ENCODE measurements at regions not wholly inside any gene's neighbourhood (a gene's known extent, or its start where the extent isn't known, plus 50 kb on each side); places are given as distances from the start of the nearest gene placed in this dataset.

- no peak for TF ChIP-seq POLR2A (IDR thresholded peaks at IDR 0.05; ENCODE audit: low read depth, low read length)
- DNase-seq (ENCODE audit: insufficient read length, low spot score): no peak
- FAIRE-seq: no peak
Observed at GRCh38 chr20:24051160-24051559, 62.6 kb upstream of the GGTLC1 start.

- TF ChIP-seq POLR2A (IDR thresholded peaks at IDR 0.05; ENCODE audit: low read depth, low read length): no peak
- FAIRE-seq (no peak), DNase-seq (ENCODE audit: insufficient read length, low spot score) (no peak)
Observed at GRCh38 chr20:24050119-24050518, 61.5 kb upstream of the GGTLC1 start.

GRCh38 chr20:24049081-24049480, 60.5 kb upstream of the GGTLC1 start:
- no peak for DNase-seq (ENCODE audit: insufficient read length, low spot score)
- no peak for FAIRE-seq

GRCh38 chr20:24048024-24048611, 59.5 kb upstream of the GGTLC1 start:
- FAIRE-seq: no peak
- no peak for DNase-seq (ENCODE audit: insufficient read length, low spot score)
- TF ChIP-seq POLR2A (IDR thresholded peaks at IDR 0.05; ENCODE audit: low read depth, low read length): no peak

More at GRCh38 chr20:24049081-24049480, 60.5 kb upstream of the GGTLC1 start:
- no peak for TF ChIP-seq POLR2A (IDR thresholded peaks at IDR 0.05; ENCODE audit: low read depth, low read length)

GRCh38 chr20:24046888-24047287, 58.3 kb upstream of the GGTLC1 start:
- DNase-seq (ENCODE audit: insufficient read length, low spot score): no peak
- TF ChIP-seq POLR2A (IDR thresholded peaks at IDR 0.05; ENCODE audit: low read depth, low read length): no peak
- FAIRE-seq: no peak

- DNase-seq (ENCODE audit: insufficient read length, low spot score) (no peak), FAIRE-seq (no peak)
- TF ChIP-seq POLR2A (IDR thresholded peaks at IDR 0.05; ENCODE audit: low read depth, low read length): no peak
Observed at GRCh38 chr20:24045621-24046318, 57.2 kb upstream of the GGTLC1 start.

- TF ChIP-seq POLR2A (IDR thresholded peaks at IDR 0.05; ENCODE audit: low read depth, low read length): no peak
- no peak for FAIRE-seq
- no peak for DNase-seq (ENCODE audit: insufficient read length, low spot score)
Observed at GRCh38 chr20:24043294-24043693, 54.7 kb upstream of the GGTLC1 start.

GRCh38 chr20:24042646-24043045, 54.1 kb upstream of the GGTLC1 start:
- FAIRE-seq (no peak), DNase-seq (ENCODE audit: insufficient read length, low spot score) (no peak)
- TF ChIP-seq POLR2A (IDR thresholded peaks at IDR 0.05; ENCODE audit: low read depth, low read length): no peak

GRCh38 chr20:24040896-24041459, 52.4 kb upstream of the GGTLC1 start:
- no peak for TF ChIP-seq POLR2A (IDR thresholded peaks at IDR 0.05; ENCODE audit: low read depth, low read length)
- FAIRE-seq: no peak
- DNase-seq (ENCODE audit: insufficient read length, low spot score): no peak

- DNase-seq (ENCODE audit: insufficient read length, low spot score): no peak
- FAIRE-seq: no peak
- no peak for TF ChIP-seq POLR2A (IDR thresholded peaks at IDR 0.05; ENCODE audit: low read depth, low read length)
Observed at GRCh38 chr20:24039196-24039595, 50.6 kb upstream of the GGTLC1 start.

Measured in H54 (cell line).